Cardiac fibroblast (primary cell): ENCODE measurements at regions not wholly inside any gene's neighbourhood (a gene's known extent, or its start where the extent isn't known, plus 50 kb on each side); places are given as distances from the start of the nearest gene placed in this dataset.
"Not testable (repeated sequence)": the region's sequence is repeated elsewhere in the genome, so short reads cannot be mapped to it uniquely, and the experiment has no call there.

Source experiments
- DNase-seq, 2 donors: peaks; one replicate each; pipeline versions ENCODE4 v3.0.0 to v3.0.0-alpha.2; 2010; ENCODE audit warnings: low read depth in 2 of 2
- H3K4me3 ChIP-seq, 2 donors: replicated peaks in 1 of 2; 1 replicate in 1 of 2; 2 replicates in 1 of 2; pipeline ENCODE4 v1.5.1; 2011; ENCODE audit warnings: low read depth in 2 of 2, low read length in 2 of 2, mild to moderate bottlenecking in 2 of 2, moderate library complexity in 1 of 2
- CTCF ChIP-seq: IDR thresholded peaks from one replicate; pipeline ENCODE4 v1.5.1; 2011; ENCODE audit warnings: low read depth, mild to moderate bottlenecking, low read length, inconsistent platforms

GRCh38 chr1:164452549-164452948 is 106.4 kb upstream of the PBX1 start:
- no peak overlapping the region for H3K4me3 ChIP-seq
- no peak for TF ChIP-seq CTCF
- no peak for DNase-seq

- no peak for DNase-seq
- TF ChIP-seq CTCF: no peak
- no peak overlapping the region for H3K4me3 ChIP-seq
Measured at GRCh38 chr1:164456272-164456671, 102.7 kb upstream of the PBX1 start.

- not testable (repeated sequence) for H3K4me3 ChIP-seq, DNase-seq
Measured at GRCh38 chr1:164459176-164459575, 99.8 kb upstream of the PBX1 start.

- TF ChIP-seq CTCF: no peak
- H3K4me3 ChIP-seq: no peak overlapping the region
- no peak for DNase-seq
Measured at GRCh38 chr1:164466001-164466421, 93.0 kb upstream of the PBX1 start.

- peak in 1 of 2 donors; percentile 24 for DNase-seq
- TF ChIP-seq CTCF: no peak
- H3K4me3 ChIP-seq: no peak overlapping the region
Measured at GRCh38 chr1:164466429-164466828, 92.6 kb upstream of the PBX1 start.

GRCh38 chr1:164470996-164471395 is 88.0 kb upstream of the PBX1 start:
- peak in 1 of 2 donors; percentile 33 for DNase-seq
- no peak for TF ChIP-seq CTCF
- no peak overlapping the region for H3K4me3 ChIP-seq

GRCh38 chr1:164472841-164473240 is 86.1 kb upstream of the PBX1 start:
- DNase-seq: no peak
- no peak overlapping the region for H3K4me3 ChIP-seq
- TF ChIP-seq CTCF: no peak

GRCh38 chr1:164473544-164473943 is 85.4 kb upstream of the PBX1 start:
- no peak overlapping the region for H3K4me3 ChIP-seq
- TF ChIP-seq CTCF: no peak
- DNase-seq: no peak
